ENCODE measurements at regions not wholly inside any gene's neighbourhood (a gene's known extent, or its start where the extent isn't known, plus 50 kb on each side); places are given as distances from the start of the nearest gene placed in this dataset.

DNA sequence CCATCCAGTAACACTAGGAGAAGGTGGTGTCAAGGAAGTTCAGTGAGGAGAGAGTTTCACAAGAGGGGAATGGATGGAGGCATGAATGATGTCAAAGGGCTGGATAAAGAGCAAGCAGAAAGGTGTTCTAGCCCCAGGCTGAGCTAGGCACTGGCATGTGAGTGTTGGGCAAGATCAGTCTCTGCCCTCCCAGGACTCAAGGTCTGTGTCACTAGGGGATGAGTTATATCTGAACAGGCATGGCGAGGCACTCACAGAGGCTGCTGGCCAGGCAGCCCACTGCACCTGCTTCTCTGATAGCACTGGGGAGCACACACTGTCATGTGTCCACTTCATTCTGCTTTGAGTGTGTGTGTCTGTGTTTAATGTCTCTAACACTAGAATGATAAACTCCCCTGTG is 903.8 kb downstream of the BCL11B start:
- TF ChIP-seq RAD21 (conservative IDR thresholded peaks at IDR 0.05): no peak
- TF ChIP-seq, protein P1, sequence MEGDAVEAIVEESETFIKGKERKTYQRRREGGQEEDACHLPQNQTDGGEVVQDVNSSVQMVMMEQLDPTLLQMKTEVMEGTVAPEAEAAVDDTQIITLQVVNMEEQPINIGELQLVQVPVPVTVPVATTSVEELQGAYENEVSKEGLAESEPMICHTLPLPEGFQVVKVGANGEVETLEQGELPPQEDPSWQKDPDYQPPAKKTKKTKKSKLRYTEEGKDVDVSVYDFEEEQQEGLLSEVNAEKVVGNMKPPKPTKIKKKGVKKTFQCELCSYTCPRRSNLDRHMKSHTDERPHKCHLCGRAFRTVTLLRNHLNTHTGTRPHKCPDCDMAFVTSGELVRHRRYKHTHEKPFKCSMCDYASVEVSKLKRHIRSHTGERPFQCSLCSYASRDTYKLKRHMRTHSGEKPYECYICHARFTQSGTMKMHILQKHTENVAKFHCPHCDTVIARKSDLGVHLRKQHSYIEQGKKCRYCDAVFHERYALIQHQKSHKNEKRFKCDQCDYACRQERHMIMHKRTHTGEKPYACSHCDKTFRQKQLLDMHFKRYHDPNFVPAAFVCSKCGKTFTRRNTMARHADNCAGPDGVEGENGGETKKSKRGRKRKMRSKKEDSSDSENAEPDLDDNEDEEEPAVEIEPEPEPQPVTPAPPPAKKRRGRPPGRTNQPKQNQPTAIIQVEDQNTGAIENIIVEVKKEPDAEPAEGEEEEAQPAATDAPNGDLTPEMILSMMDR (IDR thresholded peaks at IDR 0.05; ENCODE audit: poor library complexity, severe bottlenecking): no peak
- no peak for TF ChIP-seq EZH2 (IDR thresholded peaks at IDR 0.05; ENCODE audit: borderline replicate concordance, insufficient read depth, low read length, poor library complexity, severe bottlenecking)
- TF ChIP-seq POLR2AphosphoS5 (IDR thresholded peaks at IDR 0.05): no peak
- TF ChIP-seq MXI1 (conservative IDR thresholded peaks at IDR 0.05; ENCODE audit: poor library complexity, severe bottlenecking): no peak
- TF ChIP-seq EP300 (conservative IDR thresholded peaks at IDR 0.05; ENCODE audit: poor library complexity, severe bottlenecking): no peak
- no peak for TF ChIP-seq SMC3 (conservative IDR thresholded peaks at IDR 0.05; ENCODE audit: poor library complexity)

All from neural cell (in vitro differentiated cells).